ENCODE measurements at regions not wholly inside any gene's neighbourhood (a gene's known extent, or its start where the extent isn't known, plus 50 kb on each side); places are given as distances from the start of the nearest gene placed in this dataset.

GRCh38 chr13:47837104-47837880 is 163.8 kb downstream of the SUCLA2 start:
- H3K4me1 ChIP-seq (ENCODE audit: control insufficient read depth, insufficient read depth, low read length), result no peaks in the 10 kb centered on the region
- no peaks in the 10 kb centered on the region for H3K36me3 ChIP-seq (ENCODE audit: control insufficient read depth in 2 of 2, insufficient read depth in 1 of 2, low read length in 2 of 2)
- no peak overlapping the region for H3K27ac ChIP-seq (ENCODE audit: extremely low read depth, low read depth, low read length)
- H3K9me3 ChIP-seq (ENCODE audit: control insufficient read depth, insufficient read depth, low read depth, low read length), result no peaks in the 10 kb centered on the region
- TF ChIP-seq PRDM10 (tag by site-specific recombination; IDR thresholded peaks at IDR 0.05) (no peak), ZBTB8A (tag by site-specific recombination; IDR thresholded peaks at IDR 0.05) (no peak), PATZ1 (tag by site-specific recombination; IDR thresholded peaks at IDR 0.05) (no peak), BCL6B (tag by site-specific recombination; IDR thresholded peaks at IDR 0.05) (no peak), ZNF600 (tag by site-specific recombination; IDR thresholded peaks at IDR 0.05) (no peak), TCF7L2 (IDR thresholded peaks at IDR 0.05; ENCODE audit: borderline replicate concordance, low read depth, low read length) (no peak), ZNF24 (tag by site-specific recombination; IDR thresholded peaks at IDR 0.05) (no peak), GLIS1 (tag by site-specific recombination; IDR thresholded peaks at IDR 0.05) (no peak), ATF2 (tag by site-specific recombination; IDR thresholded peaks at IDR 0.05; ENCODE audit: low read depth) (no peak), ZNF404 (tag by site-specific recombination; IDR thresholded peaks at IDR 0.05) (no peak), BCL11B (tag by site-specific recombination; IDR thresholded peaks at IDR 0.05; ENCODE audit: low read depth) (no peak)
- no peak overlapping the region for H3K4me3 ChIP-seq (ENCODE audit: low read depth, low read length)
- ChIA-PET POLR2A (no interaction called here), CTCF (no interaction called here)

GRCh38 chr13:47835470-47836228 is 165.4 kb downstream of the SUCLA2 start:
- Histone ChIP-seq H3K27ac (ENCODE audit: extremely low read depth, low read depth, low read length) (no peak overlapping the region), H3K9me3 (ENCODE audit: control insufficient read depth, insufficient read depth, low read depth, low read length) (no peaks in the 10 kb centered on the region), H3K4me1 (ENCODE audit: control insufficient read depth, insufficient read depth, low read length) (no peaks in the 10 kb centered on the region), H3K36me3 (ENCODE audit: control insufficient read depth in 2 of 2, insufficient read depth in 1 of 2, low read length in 2 of 2) (no peaks in the 10 kb centered on the region), H3K4me3 (ENCODE audit: low read depth, low read length) (no peak overlapping the region)
- POLR2A ChIA-PET, result no interaction called here
- CTCF ChIA-PET, result no interaction called here
- TF ChIP-seq ZNF571 (tag by site-specific recombination; IDR thresholded peaks at IDR 0.05) (no peak), WT1 (tag by site-specific recombination; IDR thresholded peaks at IDR 0.05) (no peak), ZNF2 (tag by site-specific recombination; IDR thresholded peaks at IDR 0.05) (no peak), ZBTB48 (tag by site-specific recombination; IDR thresholded peaks at IDR 0.05) (no peak), ZNF280D (tag by site-specific recombination; IDR thresholded peaks at IDR 0.05) (no peak), EGR2 (tag by site-specific recombination; IDR thresholded peaks at IDR 0.05; ENCODE audit: low read depth) (no peak), REPIN1 (tag by site-specific recombination; IDR thresholded peaks at IDR 0.05; ENCODE audit: low read depth) (no peak), ZNF148 (tag by site-specific recombination; IDR thresholded peaks at IDR 0.05; ENCODE audit: borderline replicate concordance) (no peak)
